Vagina (tissue), 2 donors: ENCODE measurements at regions not wholly inside any gene's neighbourhood (a gene's known extent, or its start where the extent isn't known, plus 50 kb on each side); places are given as distances from the start of the nearest gene placed in this dataset.

Experiments used
- DNase-seq, 2 donors: peaks; one replicate each; pipeline ENCODE4 v3.0.0-alpha.2; 2017; ENCODE audit errors: extremely low spot score in 2 of 2
- H3K27ac ChIP-seq: fragments of 200-600 bp; sonication (generic); one replicate; pipeline ENCODE4 v1.5.1; 2019
- H3K27me3 ChIP-seq: fragments of 200-600 bp; sonication (generic); one replicate; pipeline ENCODE4 v1.5.1; 2019
- H3K36me3 ChIP-seq, 2 donors: fragments of 200-600 bp; sonication (generic); one replicate each; pipeline ENCODE4 v1.5.1; 2017 to 2019
- H3K4me1 ChIP-seq: fragments of 200-600 bp; sonication (generic); one replicate; pipeline ENCODE4 v1.5.1; 2019
- H3K4me3 ChIP-seq, 2 donors: fragments of 200-600 bp; sonication (generic); 1 replicate in 1 of 2; 2 replicates in 1 of 2; pipeline ENCODE4 v1.5.1; 2016 to 2019
- H3K9me3 ChIP-seq: fragments of 200-600 bp; sonication (generic); one replicate; pipeline ENCODE4 v1.5.1; 2019
- CTCF ChIP-seq, 3 experiments: fragments of 450-650 bp in 2 of 3; fragments of 200-600 bp in 1 of 3; sonication (generic) in 1 of 3; IDR thresholded peaks; one replicate each; pipeline ENCODE4 v1.5.1; 2017 to 2019; ENCODE audit warnings: antibody characterized with exemption in 3 of 3, mild to moderate bottlenecking in 2 of 3, moderate library complexity in 2 of 3
- POLR2A ChIP-seq, 2 donors: fragments of 450-650 bp; IDR thresholded peaks; one replicate each; pipeline ENCODE4 v1.6.1; 2017; ENCODE audit warnings: antibody characterized with exemption in 2 of 2, mild to moderate bottlenecking in 2 of 2, moderate library complexity in 2 of 2
- POLR2AphosphoS5 ChIP-seq, 2 donors: sonication (generic); formaldehyde crosslinking; IDR thresholded peaks; one replicate each; pipeline ENCODE4 v1.9.0; 2017; ENCODE audit warnings: antibody characterized with exemption in 2 of 2, mild to moderate bottlenecking in 2 of 2, low read depth in 1 of 2; ENCODE audit not compliant: insufficient read depth in 1 of 2
- intact Hi-C: fragments of 100-400 bp; cut with DNase I; formaldehyde crosslinking; loops from one replicate; pipeline ENCODE4 v1.15.1; 2023

DNA sequence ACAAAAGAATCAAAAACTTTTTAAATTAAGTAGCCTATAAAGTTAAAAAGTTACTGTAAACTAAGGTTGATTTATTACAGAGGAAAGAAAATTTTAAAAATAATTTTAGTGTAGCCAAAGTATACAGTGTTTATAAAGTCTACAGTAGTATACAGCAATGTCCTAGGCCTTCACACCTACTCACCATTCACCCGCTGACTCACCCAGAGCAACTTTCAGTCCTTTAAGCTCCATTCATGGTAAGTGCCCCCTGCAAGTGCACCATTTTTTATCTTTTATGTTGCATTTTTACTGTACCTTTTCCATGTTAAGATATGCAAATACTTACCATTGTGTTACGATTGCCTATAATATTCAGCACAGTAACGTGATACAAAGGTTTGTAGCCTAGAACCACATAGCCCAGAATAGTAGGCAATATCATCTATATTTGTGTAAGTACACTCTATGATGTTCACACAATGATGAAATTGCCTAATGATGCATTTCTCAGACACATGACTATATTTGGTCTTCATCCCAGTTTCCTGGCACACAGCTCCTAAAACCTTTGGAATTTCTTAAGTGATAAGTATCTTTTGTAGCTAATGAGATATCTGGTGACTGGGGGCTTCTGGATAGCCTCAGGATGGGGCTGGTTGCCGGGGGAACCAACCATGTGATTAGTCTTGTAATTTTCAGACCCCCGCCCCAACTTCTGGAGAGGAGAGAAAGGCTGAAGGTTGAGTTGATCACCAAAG is 111.0 kb downstream of the MRPL14 start:
- TF ChIP-seq POLR2AphosphoS5 (IDR thresholded peaks at IDR 0.05; ENCODE audit: insufficient read depth in 1 of 2, low read depth in 1 of 2) (no peak), POLR2A (IDR thresholded peaks at IDR 0.05) (no peak), CTCF (IDR thresholded peaks at IDR 0.05) (no peak)
- Histone ChIP-seq H3K4me1 (peaks cover 18% of the 10 kb centered on the region), H3K9me3 (no peaks in the 10 kb centered on the region), H3K27ac (no peak overlapping the region), H3K4me3 (no peak overlapping the region), H3K36me3 (no peaks in the 10 kb centered on the region), H3K27me3 (no peaks in the 10 kb centered on the region)
- intact Hi-C loops, result no loop called here
- no peak for DNase-seq

DNA sequence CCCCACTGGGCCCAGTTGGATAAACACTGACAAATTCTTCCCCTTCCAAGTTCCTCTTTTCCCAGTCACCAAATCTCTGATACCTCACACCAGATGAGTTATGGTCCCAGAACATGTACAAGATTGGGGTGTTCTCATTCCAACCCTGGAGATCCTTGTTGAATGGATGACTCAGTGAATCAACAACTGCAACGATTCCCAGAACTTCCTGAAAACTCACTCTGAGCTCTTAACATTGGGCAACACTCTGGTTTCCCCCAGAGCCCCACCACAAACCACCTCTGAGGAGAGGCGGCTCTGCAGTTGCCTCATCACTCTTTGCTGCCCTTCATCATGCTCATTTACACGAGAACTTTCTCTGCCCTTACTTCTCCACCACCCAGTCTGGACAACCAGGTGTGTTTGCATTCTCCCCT is 115.2 kb downstream of the MRPL14 start:
- no peaks in the 10 kb centered on the region for H3K4me1 ChIP-seq
- intact Hi-C loops, result no loop called here
- no peaks in the 10 kb centered on the region for H3K27me3 ChIP-seq
- no peak overlapping the region for H3K4me3 ChIP-seq
- no peaks in the 10 kb centered on the region for H3K9me3 ChIP-seq
- H3K27ac ChIP-seq, result no peak overlapping the region
- no peaks in the 10 kb centered on the region for H3K36me3 ChIP-seq
- TF ChIP-seq CTCF (IDR thresholded peaks at IDR 0.05), result no peak
- no peak for TF ChIP-seq POLR2A (IDR thresholded peaks at IDR 0.05)
- no peak for TF ChIP-seq POLR2AphosphoS5 (IDR thresholded peaks at IDR 0.05; ENCODE audit: insufficient read depth in 1 of 2, low read depth in 1 of 2)
- DNase-seq, result no peak

DNA sequence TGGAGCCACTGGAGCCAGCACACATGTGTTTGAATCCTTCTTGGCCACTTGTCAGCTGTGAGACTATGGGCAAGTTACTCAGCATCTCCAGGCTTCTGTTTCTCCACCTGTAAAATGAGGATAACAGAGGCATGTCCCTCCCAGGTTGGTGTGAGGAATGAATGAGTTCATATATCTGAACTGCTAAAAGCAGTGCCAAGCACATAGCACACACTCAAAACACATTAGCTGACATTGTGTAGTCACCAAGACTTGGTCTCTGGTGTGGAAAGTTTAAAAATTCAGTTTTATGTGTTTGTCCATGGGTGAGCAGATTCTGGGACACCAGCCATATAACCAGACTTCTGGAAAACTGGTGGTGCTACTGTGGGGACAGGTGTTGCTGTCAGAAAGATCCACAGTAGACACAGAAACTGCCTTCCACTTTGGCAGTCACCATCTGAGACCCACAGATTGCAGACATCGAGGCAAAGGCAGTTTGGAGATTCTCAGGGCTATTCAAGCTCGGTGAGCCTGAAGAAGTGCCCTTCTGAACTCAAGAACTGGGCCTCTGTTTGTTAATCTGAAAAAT is 115.8 kb downstream of the MRPL14 start:
- no peaks in the 10 kb centered on the region for H3K9me3 ChIP-seq
- H3K27me3 ChIP-seq, result no peaks in the 10 kb centered on the region
- no peak for DNase-seq
- TF ChIP-seq CTCF (IDR thresholded peaks at IDR 0.05), result no peak
- no peak for TF ChIP-seq POLR2AphosphoS5 (IDR thresholded peaks at IDR 0.05; ENCODE audit: insufficient read depth in 1 of 2, low read depth in 1 of 2)
- TF ChIP-seq POLR2A (IDR thresholded peaks at IDR 0.05), result no peak
- no peaks in the 10 kb centered on the region for H3K4me1 ChIP-seq
- no peak overlapping the region for H3K4me3 ChIP-seq
- H3K36me3 ChIP-seq, result no peaks in the 10 kb centered on the region
- no peak overlapping the region for H3K27ac ChIP-seq
- intact Hi-C loops, result no loop called here

GRCh38 chr6:44010411-44011349 is 116.6 kb downstream of the MRPL14 start:
- H3K27me3 ChIP-seq, result no peaks in the 10 kb centered on the region
- H3K27ac ChIP-seq, result no peak overlapping the region
- TF ChIP-seq POLR2A (IDR thresholded peaks at IDR 0.05), result no peak
- no peak for TF ChIP-seq POLR2AphosphoS5 (IDR thresholded peaks at IDR 0.05; ENCODE audit: insufficient read depth in 1 of 2, low read depth in 1 of 2)
- no peak for TF ChIP-seq CTCF (IDR thresholded peaks at IDR 0.05)
- no peaks in the 10 kb centered on the region for H3K36me3 ChIP-seq
- no peaks in the 10 kb centered on the region for H3K4me1 ChIP-seq
- no peak overlapping the region for H3K4me3 ChIP-seq
- H3K9me3 ChIP-seq, result no peaks in the 10 kb centered on the region
- intact Hi-C loops, result no loop called here
- DNase-seq, result no peak
